ENCODE measurements at regions not wholly inside any gene's neighbourhood (a gene's known extent, or its start where the extent isn't known, plus 50 kb on each side); places are given as distances from the start of the nearest gene placed in this dataset.

- TF ChIP-seq POLR2A (IDR thresholded peaks at IDR 0.05) (no peak), CTCF (IDR thresholded peaks at IDR 0.05) (no peak)
These were observed 62.2 kb upstream of the SLC12A2 start for GRCh38 chr5:128021411-128021810.

Measured in thyroid gland (tissue), 4 donors.